Thyroid gland (tissue), 4 donors: ENCODE measurements at regions not wholly inside any gene's neighbourhood (a gene's known extent, or its start where the extent isn't known, plus 50 kb on each side); places are given as distances from the start of the nearest gene placed in this dataset.

ENCODE experiments used
- POLR2A ChIP-seq, 2 donors: fragments of 450-650 bp; IDR thresholded peaks; one replicate each; pipeline ENCODE4 v1.6.1; 2017; ENCODE audit warnings: antibody characterized with exemption in 2 of 2, mild to moderate bottlenecking in 2 of 2, moderate library complexity in 1 of 2
- TF ChIP-seq, protein P1 (sequence below), 6 experiments: fragments of 200-600 bp in 3 of 6; fragments of 450-650 bp in 3 of 6; sonication (generic) in 3 of 6; IDR thresholded peaks; one replicate each; pipeline ENCODE4 v1.5.1; 2016 to 2019; ENCODE audit warnings: antibody characterized with exemption in 6 of 6, mild to moderate bottlenecking in 2 of 6, inconsistent platforms in 1 of 6, moderate library complexity in 1 of 6

DNA sequence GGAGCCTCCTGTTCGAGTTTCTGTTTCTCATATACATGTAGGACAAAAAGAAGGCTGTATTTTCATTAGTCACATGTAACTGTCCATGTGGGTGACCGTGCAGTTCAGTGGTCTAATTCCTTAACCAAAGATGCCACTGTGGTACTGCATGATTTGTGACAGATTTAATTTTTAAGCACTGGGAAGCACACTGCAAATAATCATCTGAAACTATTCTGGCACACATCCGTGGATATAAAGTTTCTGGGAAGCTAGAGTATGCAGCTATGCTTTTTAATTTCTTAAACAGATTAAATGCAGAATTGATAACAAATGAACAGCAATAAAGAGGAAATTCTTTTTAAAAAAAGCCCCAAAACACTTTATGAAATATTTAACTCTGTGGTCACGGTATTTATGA is 254.8 kb downstream of the LMO4 start:
- TF ChIP-seq, protein P1, sequence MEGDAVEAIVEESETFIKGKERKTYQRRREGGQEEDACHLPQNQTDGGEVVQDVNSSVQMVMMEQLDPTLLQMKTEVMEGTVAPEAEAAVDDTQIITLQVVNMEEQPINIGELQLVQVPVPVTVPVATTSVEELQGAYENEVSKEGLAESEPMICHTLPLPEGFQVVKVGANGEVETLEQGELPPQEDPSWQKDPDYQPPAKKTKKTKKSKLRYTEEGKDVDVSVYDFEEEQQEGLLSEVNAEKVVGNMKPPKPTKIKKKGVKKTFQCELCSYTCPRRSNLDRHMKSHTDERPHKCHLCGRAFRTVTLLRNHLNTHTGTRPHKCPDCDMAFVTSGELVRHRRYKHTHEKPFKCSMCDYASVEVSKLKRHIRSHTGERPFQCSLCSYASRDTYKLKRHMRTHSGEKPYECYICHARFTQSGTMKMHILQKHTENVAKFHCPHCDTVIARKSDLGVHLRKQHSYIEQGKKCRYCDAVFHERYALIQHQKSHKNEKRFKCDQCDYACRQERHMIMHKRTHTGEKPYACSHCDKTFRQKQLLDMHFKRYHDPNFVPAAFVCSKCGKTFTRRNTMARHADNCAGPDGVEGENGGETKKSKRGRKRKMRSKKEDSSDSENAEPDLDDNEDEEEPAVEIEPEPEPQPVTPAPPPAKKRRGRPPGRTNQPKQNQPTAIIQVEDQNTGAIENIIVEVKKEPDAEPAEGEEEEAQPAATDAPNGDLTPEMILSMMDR (IDR thresholded peaks at IDR 0.05) = no peak
- no peak for TF ChIP-seq POLR2A (IDR thresholded peaks at IDR 0.05)
